HG02885 (cell line): ENCODE measurements at regions not wholly inside any gene's neighbourhood (a gene's known extent, or its start where the extent isn't known, plus 50 kb on each side); places are given as distances from the start of the nearest gene placed in this dataset.
"Not testable (repeated sequence)": the region's sequence is repeated elsewhere in the genome, so short reads cannot be mapped to it uniquely, and the experiment has no call there.

Experiments
- ATAC-seq: cut with Tn5 transposase; IDR thresholded peaks from one replicate; pipeline ENCODE4 v1.9.1; 2021; ENCODE audit warnings: mild to moderate bottlenecking; ENCODE audit not compliant: unreplicated experiment, poor library complexity

- not testable (repeated sequence) for ATAC-seq
These were observed 84.5 kb downstream of the IDS start for GRCh38 chrX:149420566-149420965.

GRCh38 chrX:149398027-149398426 lies 107.1 kb downstream of the IDS start:
- no peak for ATAC-seq

GRCh38 chrX:149392921-149393320 lies 112.2 kb downstream of the IDS start:
- ATAC-seq = no peak

- no peak for ATAC-seq
These were observed 121.3 kb downstream of the IDS start for GRCh38 chrX:149383852-149384251.

GRCh38 chrX:149374751-149375150 lies 130.4 kb downstream of the IDS start:
- ATAC-seq = no peak

GRCh38 chrX:149372866-149373265 lies 132.2 kb downstream of the IDS start:
- no peak for ATAC-seq

GRCh38 chrX:149371986-149372385 lies 133.1 kb downstream of the IDS start:
- peak; percentile 56 for ATAC-seq

- no peak for ATAC-seq
These were observed 135.0 kb downstream of the IDS start for GRCh38 chrX:149370097-149370496.

GRCh38 chrX:149365552-149365951 lies 139.6 kb downstream of the IDS start:
- no peak for ATAC-seq

- no peak for ATAC-seq
These were observed 140.0 kb downstream of the IDS start for GRCh38 chrX:149365061-149365460.

GRCh38 chrX:149363965-149364364 lies 141.1 kb downstream of the IDS start:
- ATAC-seq = no peak

GRCh38 chrX:149346306-149346705 lies 158.8 kb downstream of the IDS start:
- ATAC-seq = no peak

GRCh38 chrX:149322316-149322715 lies 182.8 kb downstream of the IDS start:
- no peak for ATAC-seq

- ATAC-seq = no peak
These were observed 191.2 kb downstream of the IDS start for GRCh38 chrX:149313871-149314371.

- ATAC-seq = no peak
These were observed 192.1 kb downstream of the IDS start for GRCh38 chrX:149312988-149313387.

GRCh38 chrX:149312097-149312496 lies 193.0 kb downstream of the IDS start:
- no peak for ATAC-seq

- ATAC-seq = no peak
These were observed 202.4 kb downstream of the IDS start for GRCh38 chrX:149302705-149303104.

- no peak for ATAC-seq
These were observed 207.0 kb downstream of the IDS start for GRCh38 chrX:149298111-149298510.

- no peak for ATAC-seq
These were observed 209.0 kb downstream of the IDS start for GRCh38 chrX:149296092-149296491.

GRCh38 chrX:149286940-149287349 lies 218.2 kb downstream of the IDS start:
- peak; percentile 82 for ATAC-seq

- ATAC-seq = no peak
These were observed 220.5 kb downstream of the IDS start for GRCh38 chrX:149284616-149285015.

GRCh38 chrX:149283853-149284252 lies 221.3 kb downstream of the IDS start:
- ATAC-seq = no peak

GRCh38 chrX:149282909-149283308 lies 222.2 kb downstream of the IDS start:
- ATAC-seq = no peak
